GM23338 (cell line): ENCODE measurements at regions not wholly inside any gene's neighbourhood (a gene's known extent, or its start where the extent isn't known, plus 50 kb on each side); places are given as distances from the start of the nearest gene placed in this dataset.

Source experiments
- CREB1 ChIP-seq: fragments of 250-450 bp; sonication (Bioruptor Pico); IDR thresholded peaks from 2 replicates; pipeline ENCODE4 v1.5.0; 2020; ENCODE audit warnings: low read depth, mild to moderate bottlenecking, moderate library complexity
- EZH2 ChIP-seq: fragments of 200-600 bp; sonication (generic); IDR thresholded peaks from one replicate; pipeline ENCODE4 v1.8.0; 2017; ENCODE audit warnings: antibody characterized with exemption, mild to moderate bottlenecking, low read depth; ENCODE audit not compliant: unreplicated experiment
- EZH2phosphoT487 ChIP-seq: fragments of 200-600 bp; sonication (generic); IDR thresholded peaks from one replicate; pipeline ENCODE4 v1.8.1; 2018; ENCODE audit warnings: antibody characterized with exemption; ENCODE audit not compliant: unreplicated experiment
- JUNB ChIP-seq: IDR thresholded peaks from one replicate; pipeline ENCODE4 v1.6.1; 2016; ENCODE audit warnings: antibody characterized with exemption; ENCODE audit not compliant: unreplicated experiment
- NANOG ChIP-seq: IDR thresholded peaks from 2 replicates; pipeline ENCODE4 v1.6.1; 2016; ENCODE audit warnings: antibody characterized with exemption, borderline replicate concordance
- POLR2AphosphoS5 ChIP-seq: IDR thresholded peaks from 2 replicates; pipeline ENCODE4 v1.6.1; 2016; ENCODE audit warnings: antibody characterized with exemption, low read depth
- REST ChIP-seq: IDR thresholded peaks from one replicate; pipeline ENCODE4 v1.6.1; 2018; ENCODE audit warnings: antibody characterized with exemption; ENCODE audit not compliant: unreplicated experiment
- STAT1 ChIP-seq: IDR thresholded peaks from one replicate; pipeline ENCODE4 v1.6.1; 2016; ENCODE audit warnings: antibody characterized with exemption; ENCODE audit not compliant: unreplicated experiment
- ZNF114 ChIP-seq: fragments of 250-450 bp; sonication (Bioruptor Pico); IDR thresholded peaks from 2 replicates; pipeline ENCODE4 v1.5.0; 2020; ENCODE audit warnings: mild to moderate bottlenecking, moderate library complexity
- TF ChIP-seq, protein P1 (sequence below), 2 experiments: fragments of 200-600 bp in 1 of 2; sonication (generic) in 1 of 2; conservative IDR thresholded peaks; 2 replicates each; pipeline versions ENCODE4 v1.5.1 to v1.6.1; 2016 to 2017; ENCODE audit warnings: antibody characterized with exemption in 2 of 2, low read depth in 2 of 2, mild to moderate bottlenecking in 2 of 2, moderate library complexity in 1 of 2

- TF ChIP-seq, protein P1, sequence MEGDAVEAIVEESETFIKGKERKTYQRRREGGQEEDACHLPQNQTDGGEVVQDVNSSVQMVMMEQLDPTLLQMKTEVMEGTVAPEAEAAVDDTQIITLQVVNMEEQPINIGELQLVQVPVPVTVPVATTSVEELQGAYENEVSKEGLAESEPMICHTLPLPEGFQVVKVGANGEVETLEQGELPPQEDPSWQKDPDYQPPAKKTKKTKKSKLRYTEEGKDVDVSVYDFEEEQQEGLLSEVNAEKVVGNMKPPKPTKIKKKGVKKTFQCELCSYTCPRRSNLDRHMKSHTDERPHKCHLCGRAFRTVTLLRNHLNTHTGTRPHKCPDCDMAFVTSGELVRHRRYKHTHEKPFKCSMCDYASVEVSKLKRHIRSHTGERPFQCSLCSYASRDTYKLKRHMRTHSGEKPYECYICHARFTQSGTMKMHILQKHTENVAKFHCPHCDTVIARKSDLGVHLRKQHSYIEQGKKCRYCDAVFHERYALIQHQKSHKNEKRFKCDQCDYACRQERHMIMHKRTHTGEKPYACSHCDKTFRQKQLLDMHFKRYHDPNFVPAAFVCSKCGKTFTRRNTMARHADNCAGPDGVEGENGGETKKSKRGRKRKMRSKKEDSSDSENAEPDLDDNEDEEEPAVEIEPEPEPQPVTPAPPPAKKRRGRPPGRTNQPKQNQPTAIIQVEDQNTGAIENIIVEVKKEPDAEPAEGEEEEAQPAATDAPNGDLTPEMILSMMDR (conservative IDR thresholded peaks at IDR 0.05; ENCODE audit: low read depth in 2 of 2), result no peak
- no peak for TF ChIP-seq POLR2AphosphoS5
- TF ChIP-seq EZH2, result no peak
- no peak for TF ChIP-seq REST
- TF ChIP-seq ZNF114, result no peak
- no peak for TF ChIP-seq EZH2phosphoT487
- TF ChIP-seq STAT1, result no peak
- no peak for TF ChIP-seq JUNB
- TF ChIP-seq NANOG, result no peak
- no peak for TF ChIP-seq CREB1
Observed at GRCh38 chr2:6470518-6470917, 395.2 kb downstream of the CMPK2 start.
